Kidney epithelial cell (primary cell): ENCODE measurements at regions not wholly inside any gene's neighbourhood (a gene's known extent, or its start where the extent isn't known, plus 50 kb on each side); places are given as distances from the start of the nearest gene placed in this dataset.

ENCODE experiments used
- DNase-seq: peaks from one replicate; pipeline ENCODE4 v3.0.0-alpha.2; 2010; ENCODE audit warnings: low read depth
- H3K27me3 ChIP-seq: 2 replicates; pipeline ENCODE4 v1.6.0; 2011; ENCODE audit warnings: low read length; ENCODE audit not compliant: control insufficient read depth, insufficient read depth
- H3K36me3 ChIP-seq: 2 replicates; pipeline ENCODE4 v1.5.1; 2011; ENCODE audit warnings: low read length; ENCODE audit not compliant: control insufficient read depth, insufficient read depth
- H3K4me3 ChIP-seq: 2 replicates; pipeline ENCODE4 v1.5.1; 2011; ENCODE audit warnings: low read depth, mild to moderate bottlenecking, control low read depth, low read length
- TF ChIP-seq, protein P1 (sequence below): IDR thresholded peaks from 2 replicates; pipeline ENCODE4 v1.5.1; 2011; ENCODE audit warnings: mild to moderate bottlenecking, moderate library complexity, low read length, control low read depth, inconsistent platforms; ENCODE audit not compliant: insufficient read depth, poor library complexity, severe bottlenecking

DNA sequence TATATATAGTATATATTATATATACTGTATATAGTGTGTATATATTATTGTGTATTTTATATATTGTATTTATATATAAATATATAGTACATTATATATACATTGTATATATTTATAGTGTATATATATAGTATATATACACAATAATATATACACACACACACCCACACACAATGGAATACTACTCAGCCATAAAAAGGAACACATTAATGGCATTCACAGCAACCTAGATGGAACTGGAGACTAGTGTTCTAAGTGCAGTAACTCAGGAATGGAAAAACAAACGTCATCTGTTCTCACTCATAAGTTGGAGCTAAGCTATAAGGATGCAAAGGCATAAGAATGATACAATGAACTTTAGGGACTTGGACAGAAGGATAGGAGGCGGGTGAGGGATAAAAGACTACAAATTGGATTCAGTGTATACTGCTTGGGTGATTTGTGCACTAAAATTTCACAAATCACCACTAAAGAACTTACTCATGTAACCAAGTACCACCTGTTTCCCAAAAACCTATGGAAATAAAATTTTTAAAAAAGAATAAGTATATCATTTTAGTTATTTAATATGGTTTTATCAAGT lies 201.9 kb upstream of the CDH11 start:
- H3K4me3 ChIP-seq, result no peak overlapping the region
- H3K36me3 ChIP-seq, result no peaks in the 10 kb centered on the region
- no peak for DNase-seq
- TF ChIP-seq, protein P1, sequence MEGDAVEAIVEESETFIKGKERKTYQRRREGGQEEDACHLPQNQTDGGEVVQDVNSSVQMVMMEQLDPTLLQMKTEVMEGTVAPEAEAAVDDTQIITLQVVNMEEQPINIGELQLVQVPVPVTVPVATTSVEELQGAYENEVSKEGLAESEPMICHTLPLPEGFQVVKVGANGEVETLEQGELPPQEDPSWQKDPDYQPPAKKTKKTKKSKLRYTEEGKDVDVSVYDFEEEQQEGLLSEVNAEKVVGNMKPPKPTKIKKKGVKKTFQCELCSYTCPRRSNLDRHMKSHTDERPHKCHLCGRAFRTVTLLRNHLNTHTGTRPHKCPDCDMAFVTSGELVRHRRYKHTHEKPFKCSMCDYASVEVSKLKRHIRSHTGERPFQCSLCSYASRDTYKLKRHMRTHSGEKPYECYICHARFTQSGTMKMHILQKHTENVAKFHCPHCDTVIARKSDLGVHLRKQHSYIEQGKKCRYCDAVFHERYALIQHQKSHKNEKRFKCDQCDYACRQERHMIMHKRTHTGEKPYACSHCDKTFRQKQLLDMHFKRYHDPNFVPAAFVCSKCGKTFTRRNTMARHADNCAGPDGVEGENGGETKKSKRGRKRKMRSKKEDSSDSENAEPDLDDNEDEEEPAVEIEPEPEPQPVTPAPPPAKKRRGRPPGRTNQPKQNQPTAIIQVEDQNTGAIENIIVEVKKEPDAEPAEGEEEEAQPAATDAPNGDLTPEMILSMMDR, result no peak
- H3K27me3 ChIP-seq, result no peaks in the 10 kb centered on the region

GRCh38 chr16:65319621-65320231 lies 197.9 kb upstream of the CDH11 start:
- TF ChIP-seq, protein P1, result no peak
- Histone ChIP-seq H3K4me3 (no peak overlapping the region), H3K27me3 (no peaks in the 10 kb centered on the region), H3K36me3 (no peaks in the 10 kb centered on the region)
- DNase-seq, result no peak

DNA sequence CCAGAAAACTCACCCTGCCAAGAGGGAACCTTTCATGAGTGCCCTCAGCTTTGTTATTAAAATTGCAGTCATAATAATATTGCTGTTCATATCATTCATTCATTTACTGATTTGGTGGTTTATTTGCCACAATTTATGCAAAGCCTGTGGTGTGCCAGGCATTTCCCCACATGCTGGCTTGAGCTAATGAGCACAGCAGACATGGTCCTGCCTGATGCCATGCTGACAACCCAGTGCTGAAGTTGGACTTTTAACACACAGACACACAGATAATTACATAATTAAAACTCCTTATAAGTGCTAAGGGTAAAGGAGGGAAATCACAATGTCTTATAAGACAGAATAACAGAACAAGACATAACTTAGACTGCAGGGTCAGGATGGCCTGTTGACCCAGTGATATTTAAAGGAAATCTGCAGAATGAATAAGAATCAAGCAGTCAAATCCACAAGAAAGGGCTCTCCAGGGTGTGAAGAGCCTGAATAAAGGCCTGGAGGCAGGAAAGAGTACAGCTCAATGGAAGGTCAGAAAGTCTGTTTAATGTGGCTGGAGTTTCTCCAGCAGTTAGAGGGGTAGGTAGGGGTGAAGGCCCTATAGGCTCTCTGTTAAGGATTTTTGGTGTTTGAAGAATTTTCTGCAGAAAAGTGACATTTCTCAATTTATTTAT lies 196.9 kb upstream of the CDH11 start:
- DNase-seq, result no peak
- no peak overlapping the region for H3K4me3 ChIP-seq
- no peaks in the 10 kb centered on the region for H3K27me3 ChIP-seq
- TF ChIP-seq, protein P1, result no peak
- H3K36me3 ChIP-seq, result no peaks in the 10 kb centered on the region

- no peak for DNase-seq
- no peaks in the 10 kb centered on the region for H3K27me3 ChIP-seq
- TF ChIP-seq, protein P1, result no peak
- no peak overlapping the region for H3K4me3 ChIP-seq
- H3K36me3 ChIP-seq, result no peaks in the 10 kb centered on the region
Measured at GRCh38 chr16:65318138-65318537, 196.3 kb upstream of the CDH11 start.

GRCh38 chr16:65316808-65317207 lies 194.9 kb upstream of the CDH11 start:
- DNase-seq, result no peak
- H3K27me3 ChIP-seq, result no peaks in the 10 kb centered on the region
- TF ChIP-seq, protein P1, result no peak

More at GRCh38 chr16:65316808-65317207, 194.9 kb upstream of the CDH11 start:
- Histone ChIP-seq H3K4me3 (no peak overlapping the region), H3K36me3 (no peaks in the 10 kb centered on the region)
